ENCODE measurements at regions not wholly inside any gene's neighbourhood (a gene's known extent, or its start where the extent isn't known, plus 50 kb on each side); places are given as distances from the start of the nearest gene placed in this dataset.

DNA sequence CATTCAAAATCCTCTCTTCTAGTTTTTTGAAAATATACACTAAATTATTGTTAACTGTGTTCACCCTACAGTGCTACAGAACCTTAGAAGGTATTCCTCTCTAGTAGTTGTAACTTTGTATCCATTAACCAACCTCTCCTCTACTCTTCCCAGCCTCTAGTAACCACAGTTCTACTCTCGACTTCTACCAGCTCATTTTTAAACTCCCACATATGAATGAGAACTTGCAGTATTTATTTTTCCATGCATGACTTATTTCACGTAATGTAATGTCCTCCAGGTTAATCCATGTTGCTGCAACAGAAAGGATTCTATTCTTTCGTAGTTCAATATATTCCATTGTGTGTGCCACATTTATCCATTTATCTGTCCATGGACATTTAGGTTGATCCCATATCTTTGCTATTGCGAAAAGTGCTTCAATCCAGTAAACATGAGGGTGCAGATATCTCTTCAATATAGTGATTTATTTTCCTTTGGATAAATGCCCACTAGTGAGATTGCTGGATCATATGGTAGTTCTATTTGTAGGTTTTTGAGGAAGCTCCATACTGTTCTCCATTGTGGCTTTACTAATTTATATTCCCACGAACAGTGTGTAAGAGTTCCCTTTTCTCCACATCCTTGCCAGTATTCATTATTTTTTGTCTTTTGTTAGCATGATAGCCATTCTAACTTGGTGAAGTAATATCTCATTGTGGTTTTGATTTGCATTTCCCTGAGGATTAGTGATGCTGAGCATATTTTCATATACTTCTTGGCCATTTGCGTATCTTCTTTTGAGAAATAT, 113.7 kb upstream of the SMAD3 start:
- no peak for DNase-seq (ENCODE audit: extremely low read depth in 1 of 11, low read depth in 9 of 11, low spot score in 4 of 11)

DNA sequence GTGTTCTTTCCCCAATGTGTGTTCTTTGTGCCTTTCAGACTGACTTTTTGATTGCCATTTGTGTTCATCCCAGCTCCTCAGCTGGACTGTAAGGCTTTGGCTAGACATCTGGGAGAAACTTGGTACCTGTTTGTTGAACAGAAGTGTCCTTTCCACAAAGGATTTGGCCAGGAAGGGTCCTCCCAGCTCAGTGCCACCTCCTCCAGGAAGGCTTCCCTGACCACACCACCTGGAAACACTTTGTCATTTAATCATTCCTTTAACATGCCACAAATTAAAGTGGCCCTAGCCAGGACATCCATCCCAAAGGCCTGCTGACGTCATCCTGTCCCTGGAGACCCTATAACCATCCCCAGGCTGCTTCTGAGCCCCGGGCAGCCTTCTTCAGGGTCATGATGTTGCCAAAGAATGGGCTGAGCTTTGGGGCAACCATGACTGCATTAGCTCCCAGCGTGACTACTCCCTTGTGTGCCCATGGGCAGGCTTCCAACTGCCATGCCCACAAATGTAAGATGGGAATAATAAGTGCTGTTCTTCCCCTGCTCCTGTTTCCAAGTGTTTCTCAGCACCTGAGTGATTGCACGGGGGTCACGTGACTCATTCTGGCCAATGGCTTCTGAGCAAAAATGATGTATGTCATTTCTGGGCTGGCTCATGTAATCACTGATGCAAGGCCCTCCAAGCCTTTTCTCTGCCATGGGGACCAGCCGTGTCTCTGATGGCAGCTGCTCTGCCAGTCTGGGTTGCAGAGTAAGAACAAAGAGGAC, 112.5 kb upstream of the SMAD3 start:
- no peak for DNase-seq (ENCODE audit: extremely low read depth in 1 of 11, low read depth in 9 of 11, low spot score in 4 of 11)

DNA sequence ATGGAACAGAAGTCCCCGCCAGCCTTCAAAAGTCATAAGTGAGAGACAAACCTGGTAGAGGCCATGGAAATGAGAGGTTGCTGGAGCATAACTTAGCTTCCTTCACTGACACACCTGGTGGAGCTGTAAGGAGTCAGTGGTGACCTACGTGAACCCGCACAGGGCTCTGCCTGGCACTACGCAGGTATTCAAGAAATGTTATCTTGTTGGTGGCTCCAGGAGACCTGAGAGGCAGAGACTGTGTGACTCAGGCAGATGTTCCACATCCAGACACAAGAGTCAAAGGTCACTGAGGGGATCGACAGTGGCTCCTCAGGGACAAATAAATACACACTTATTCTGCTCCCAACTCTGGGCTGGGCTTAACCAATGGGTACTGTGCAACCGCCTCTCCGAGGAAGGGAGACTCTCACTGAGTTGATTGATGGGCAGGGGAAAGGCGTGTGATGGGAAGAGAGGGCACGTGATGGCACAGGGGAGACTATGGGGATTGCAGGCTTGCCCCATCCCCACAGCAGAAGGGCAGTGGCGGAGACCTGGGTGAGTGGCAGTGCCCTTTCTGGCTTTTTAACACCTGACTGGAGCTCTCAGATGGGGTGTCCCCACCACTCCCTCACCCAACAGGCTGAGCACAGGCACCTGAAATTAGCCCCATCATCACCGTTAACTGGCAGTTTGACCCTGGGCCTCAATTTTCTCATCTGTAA, 111.7 kb upstream of the SMAD3 start:
- no peak for DNase-seq (ENCODE audit: extremely low read depth in 1 of 11, low read depth in 9 of 11, low spot score in 4 of 11)

DNA sequence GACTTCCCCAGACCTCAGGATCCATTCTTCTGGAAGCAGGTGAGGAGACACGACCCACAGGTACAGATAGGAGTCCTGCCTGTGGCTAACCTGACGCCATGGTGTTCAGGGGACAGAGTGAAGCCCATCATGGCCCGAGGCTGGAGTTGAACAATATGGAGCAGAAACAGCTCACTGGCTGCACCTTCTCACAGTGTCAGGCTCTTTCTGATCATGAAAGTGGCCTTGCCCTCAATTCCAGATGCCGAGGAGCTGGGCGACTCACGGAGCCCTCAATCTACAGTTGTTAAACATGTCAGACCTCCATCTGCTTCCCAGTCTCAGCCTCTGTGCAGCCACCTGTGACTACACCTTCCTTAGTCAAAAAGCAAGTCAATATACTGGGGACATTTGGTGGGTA, 110.8 kb upstream of the SMAD3 start:
- DNase-seq (ENCODE audit: extremely low read depth in 1 of 11, low read depth in 9 of 11, low spot score in 4 of 11): no peak

DNA sequence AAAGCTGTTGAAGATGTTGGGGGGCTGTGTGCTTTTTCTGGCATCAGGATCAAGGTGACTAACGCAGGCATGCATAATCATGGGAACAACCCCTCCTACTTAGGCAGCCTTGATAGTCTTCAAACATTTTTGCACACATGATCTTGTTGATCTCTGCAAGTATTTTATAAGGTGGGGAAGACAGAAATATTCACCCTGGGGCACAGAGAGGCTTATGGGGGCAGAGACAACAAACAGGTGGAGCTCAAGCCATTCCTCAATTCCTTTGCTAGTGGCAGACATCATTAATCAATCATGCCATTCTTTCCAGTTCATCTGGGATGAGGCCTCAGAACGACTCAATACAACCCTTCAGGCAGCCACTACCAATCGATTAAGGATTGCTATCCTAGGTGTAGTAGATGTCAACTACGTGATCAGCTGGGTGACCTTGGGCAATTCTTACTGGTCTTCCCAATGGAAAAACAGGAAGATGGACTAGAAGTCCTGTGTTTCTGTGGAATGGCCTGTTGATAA, 110.3 kb upstream of the SMAD3 start:
- DNase-seq (ENCODE audit: extremely low read depth in 1 of 11, low read depth in 9 of 11, low spot score in 4 of 11): no peak

DNA sequence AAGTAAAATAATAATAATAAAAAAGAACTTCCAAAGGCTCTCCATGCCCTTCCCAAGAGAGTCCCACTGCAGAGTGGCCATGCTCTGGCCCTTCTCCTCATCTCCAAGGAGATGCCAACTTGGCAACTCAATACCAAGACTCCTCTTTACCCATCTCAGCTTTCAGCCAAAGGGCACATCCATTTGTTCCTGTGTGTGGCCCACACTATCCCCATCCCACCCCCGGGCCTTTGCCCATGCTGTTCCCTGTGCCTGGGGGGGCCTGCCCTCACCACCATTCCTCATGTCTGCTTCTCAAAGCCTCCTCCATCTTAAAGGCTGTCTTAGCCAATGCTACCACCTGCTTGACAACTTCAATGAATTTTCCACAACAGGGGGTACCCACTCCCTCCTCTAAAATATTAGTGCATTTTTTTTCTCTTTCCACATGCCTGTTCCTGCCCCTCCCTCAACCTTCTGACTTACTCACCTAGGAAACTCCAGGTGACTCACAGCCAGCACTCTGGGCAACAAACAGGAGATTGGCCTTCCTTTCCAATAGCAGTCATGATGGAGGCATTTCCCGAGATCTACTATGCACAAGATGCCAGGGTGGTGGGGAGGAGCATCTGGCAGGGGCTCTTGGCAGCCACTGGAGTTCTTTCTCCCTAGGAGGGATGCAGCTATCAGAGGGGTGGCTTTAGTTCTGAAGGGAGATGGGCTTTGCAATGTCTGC, 109.4 kb upstream of the SMAD3 start:
- DNase-seq (ENCODE audit: extremely low read depth in 1 of 11, low read depth in 9 of 11, low spot score in 4 of 11): no peak

DNA sequence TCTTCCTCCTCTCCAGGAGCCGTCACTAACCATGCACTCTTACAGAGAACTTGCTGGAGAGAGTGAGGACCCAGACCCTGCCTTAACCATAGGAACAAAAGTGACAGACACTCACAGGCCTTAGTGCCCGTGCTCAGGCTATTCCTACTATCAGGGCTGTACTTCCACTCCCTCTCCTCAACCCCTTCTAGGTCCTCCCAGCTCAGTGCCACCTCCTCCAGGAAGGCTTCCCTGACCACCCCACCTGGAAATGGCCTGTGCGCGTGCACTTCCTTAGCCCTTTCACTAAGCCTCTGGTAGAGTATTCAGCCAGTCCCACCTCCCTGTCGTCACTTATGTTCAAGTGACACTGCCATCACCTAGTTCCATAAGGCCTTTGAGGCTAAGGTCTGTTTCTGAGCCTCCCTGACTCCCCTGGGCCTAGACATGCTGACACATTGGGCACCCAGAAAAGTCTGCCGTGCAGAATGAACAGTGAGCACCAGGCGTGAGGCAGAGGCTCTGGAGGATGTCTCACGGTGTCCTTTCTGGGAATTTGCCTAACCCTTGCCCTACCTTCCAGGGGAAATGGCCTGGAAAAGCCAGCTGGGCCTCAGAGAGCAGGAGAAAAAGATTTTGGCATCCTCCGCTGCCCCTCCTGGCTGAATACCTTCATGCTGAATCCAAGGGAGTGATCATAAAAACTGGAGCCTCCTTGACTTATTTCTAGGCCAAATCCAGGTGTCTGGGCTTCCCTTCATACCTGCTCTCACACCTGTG, 108.6 kb upstream of the SMAD3 start:
- no peak for DNase-seq (ENCODE audit: extremely low read depth in 1 of 11, low read depth in 9 of 11, low spot score in 4 of 11)

DNA sequence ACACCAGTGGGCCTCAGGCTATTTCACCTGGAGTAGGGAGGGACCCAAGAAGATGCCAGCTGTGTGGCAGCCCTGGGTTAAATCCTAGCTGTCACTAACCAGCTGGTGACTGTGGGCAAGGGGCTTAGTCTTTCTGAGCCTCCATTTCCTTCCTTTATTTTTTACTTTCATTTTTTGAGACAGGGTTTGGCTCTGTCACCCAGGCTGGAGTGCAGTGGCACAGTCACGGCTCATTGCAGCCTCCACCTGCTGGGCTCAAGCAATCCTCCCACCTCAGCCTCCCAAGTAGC, 108.0 kb upstream of the SMAD3 start:
- DNase-seq (ENCODE audit: extremely low read depth in 1 of 11, low read depth in 9 of 11, low spot score in 4 of 11): no peak

DNA sequence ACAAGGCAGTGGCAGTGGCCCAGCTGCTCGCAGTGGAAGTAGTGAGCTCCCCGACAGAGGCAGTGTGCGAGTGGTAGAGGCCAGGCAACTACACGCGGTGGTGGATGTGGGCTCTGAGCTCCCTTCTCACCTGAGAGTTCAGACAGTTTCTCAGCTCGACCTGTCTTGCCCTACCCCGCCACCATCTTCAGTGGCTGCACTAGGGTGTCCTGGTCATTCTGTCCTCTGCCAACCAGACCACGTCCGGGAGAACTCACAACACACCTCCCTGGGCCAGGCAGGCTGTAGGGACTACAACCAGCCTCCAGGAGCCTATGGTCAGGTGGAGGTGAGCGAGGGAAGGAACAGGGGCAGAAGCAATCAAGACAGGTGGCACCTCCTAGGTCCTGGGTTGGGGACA, 106.3 kb upstream of the SMAD3 start:
- no peak for DNase-seq (ENCODE audit: extremely low read depth in 1 of 11, low read depth in 9 of 11, low spot score in 4 of 11)

DNA sequence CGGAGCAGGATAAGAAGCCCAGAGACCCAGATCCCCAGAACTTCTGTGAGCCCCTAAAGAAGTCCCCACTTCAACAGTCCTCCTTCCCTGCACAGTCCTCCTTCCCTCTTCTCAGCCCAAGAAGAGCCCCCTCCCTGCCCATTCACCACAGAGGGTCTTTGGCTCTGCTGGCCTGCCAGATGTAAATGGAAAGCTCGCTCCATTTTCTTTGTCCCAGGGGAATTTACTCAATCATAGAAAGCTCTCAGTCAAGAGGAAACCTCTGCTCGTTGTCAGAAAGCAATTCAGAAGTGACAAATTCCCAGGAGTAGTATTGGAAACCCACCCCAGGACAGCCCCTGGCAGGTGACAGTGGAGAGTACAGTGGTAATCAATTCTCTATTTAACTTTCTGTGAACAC, 105.5 kb upstream of the SMAD3 start:
- no peak for DNase-seq (ENCODE audit: extremely low read depth in 1 of 11, low read depth in 9 of 11, low spot score in 4 of 11)

DNA sequence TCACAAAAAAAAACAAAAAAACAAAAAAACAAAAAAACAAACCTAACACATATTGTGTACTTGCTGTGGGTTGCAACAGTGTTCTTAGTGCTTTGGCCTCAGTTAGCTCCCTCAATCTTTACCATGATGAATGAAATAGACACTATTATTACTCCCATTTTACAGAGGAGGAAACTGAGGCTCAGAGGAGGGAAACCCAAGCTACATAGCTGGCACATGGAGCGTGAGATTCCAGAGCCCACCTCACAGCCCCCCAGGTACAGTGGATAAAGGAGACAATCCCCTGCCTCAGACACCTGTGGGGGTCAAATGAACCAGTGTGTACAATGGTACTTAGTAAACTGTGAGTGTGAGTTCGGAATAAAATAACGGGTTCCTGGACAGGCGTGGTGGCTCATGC, 104.9 kb upstream of the SMAD3 start:
- no peak for DNase-seq (ENCODE audit: extremely low read depth in 1 of 11, low read depth in 9 of 11, low spot score in 4 of 11)

DNA sequence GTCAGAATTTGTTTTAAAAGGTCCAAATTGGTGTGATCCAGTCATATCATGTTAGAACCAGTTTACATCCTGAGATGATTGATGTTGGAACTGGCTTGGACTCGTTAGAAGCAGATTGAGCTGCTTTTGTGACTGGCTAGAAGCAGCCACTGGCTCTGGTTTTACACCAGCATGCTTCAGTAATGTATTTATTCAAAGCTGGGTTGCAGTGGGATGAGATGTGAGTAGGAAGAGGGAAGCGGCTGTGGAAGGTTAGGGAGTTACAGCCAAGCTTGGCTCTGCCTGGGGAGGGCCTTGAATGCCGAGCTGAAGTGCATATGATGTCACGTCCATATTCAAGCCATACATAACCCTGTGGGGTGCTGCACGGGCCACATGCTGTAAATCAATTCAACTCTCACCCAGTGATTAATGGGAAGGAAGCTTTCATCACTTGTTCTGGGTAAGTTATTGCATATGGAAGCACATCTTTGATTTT, 104.0 kb upstream of the SMAD3 start:
- peak in 1 of 11 donors; percentile 33 for DNase-seq (ENCODE audit: extremely low read depth in 1 of 11, low read depth in 9 of 11, low spot score in 4 of 11)

DNA sequence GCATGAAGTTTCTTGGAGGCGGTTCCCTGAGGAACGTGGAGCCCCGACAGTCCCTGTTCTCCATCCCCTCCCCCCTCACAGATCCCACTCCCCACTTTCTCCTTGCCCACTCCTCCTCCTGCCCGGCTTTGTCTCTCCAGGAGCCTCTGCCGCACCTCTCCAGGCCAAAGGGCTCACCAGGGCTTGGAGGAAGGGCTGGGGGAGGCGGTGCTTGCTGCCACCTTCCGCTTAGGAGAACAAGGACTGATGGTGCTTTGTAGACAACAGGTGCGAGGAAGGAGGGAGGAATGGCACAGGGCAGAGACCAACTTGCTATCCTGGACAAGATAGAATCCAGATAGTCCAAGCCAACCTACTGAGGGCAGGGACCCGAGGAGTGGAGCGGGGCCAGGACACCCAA, 103.5 kb upstream of the SMAD3 start:
- no peak for DNase-seq (ENCODE audit: extremely low read depth in 1 of 11, low read depth in 9 of 11, low spot score in 4 of 11)

DNA sequence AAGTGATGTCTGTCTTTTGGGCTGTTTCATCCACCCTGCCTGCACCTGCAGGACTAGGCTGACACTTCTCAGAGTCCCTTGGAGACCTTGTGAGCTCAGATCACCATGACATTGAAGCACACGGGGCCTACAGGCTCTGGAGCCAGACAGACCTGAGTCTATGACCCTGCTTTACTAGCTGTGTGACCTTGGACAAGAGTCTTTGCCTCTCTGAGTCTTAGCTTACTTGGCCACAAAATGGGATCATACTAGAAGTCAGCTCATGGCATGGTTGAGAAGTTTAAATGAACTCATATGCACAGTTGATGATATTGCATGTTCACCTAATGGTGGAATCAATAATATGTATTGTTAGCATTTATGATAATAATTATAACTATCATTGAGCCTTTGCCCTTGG, 102.9 kb upstream of the SMAD3 start:
- no peak for DNase-seq (ENCODE audit: extremely low read depth in 1 of 11, low read depth in 9 of 11, low spot score in 4 of 11)

DNA sequence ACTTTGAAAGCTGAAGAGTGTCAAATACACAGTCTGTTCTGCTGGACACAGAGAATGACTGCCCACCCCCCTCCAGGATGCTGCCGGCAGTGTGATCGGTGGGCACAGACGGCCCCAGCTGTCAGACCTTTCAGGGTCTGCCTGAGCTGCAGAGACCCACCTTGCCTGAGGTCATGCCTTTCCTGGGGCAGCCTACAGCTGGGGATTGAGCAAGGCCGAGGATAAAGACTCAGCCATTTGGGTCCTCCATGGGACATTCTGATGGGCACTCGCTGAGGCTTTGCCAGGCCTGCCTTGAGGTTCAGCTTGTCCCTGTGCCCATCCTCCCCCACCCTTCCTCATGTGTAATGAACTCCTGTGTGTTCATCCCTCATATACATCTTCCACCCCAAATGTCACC, 102.3 kb upstream of the SMAD3 start:
- DNase-seq (ENCODE audit: extremely low read depth in 1 of 11, low read depth in 9 of 11, low spot score in 4 of 11): no peak

DNA sequence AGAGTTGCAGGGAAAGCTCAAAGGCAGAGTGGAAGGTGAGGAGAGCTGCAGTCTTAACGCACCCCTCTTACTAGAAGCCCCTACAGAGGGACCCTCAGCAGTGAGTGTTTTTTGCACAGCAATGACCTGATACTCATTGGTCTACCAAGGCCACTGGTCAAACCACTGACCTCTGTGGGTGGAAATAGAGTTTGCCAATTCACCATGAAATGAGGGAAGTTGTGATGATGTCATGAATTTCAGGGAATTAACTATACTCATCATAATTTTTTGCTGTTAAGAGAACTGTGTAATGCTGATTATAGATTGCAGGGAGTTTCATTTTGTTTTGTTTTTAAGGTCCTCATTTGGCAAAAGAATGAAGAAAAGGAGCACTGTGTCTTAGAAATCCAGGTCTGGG, 101.7 kb upstream of the SMAD3 start:
- no peak for DNase-seq (ENCODE audit: extremely low read depth in 1 of 11, low read depth in 9 of 11, low spot score in 4 of 11)

DNA sequence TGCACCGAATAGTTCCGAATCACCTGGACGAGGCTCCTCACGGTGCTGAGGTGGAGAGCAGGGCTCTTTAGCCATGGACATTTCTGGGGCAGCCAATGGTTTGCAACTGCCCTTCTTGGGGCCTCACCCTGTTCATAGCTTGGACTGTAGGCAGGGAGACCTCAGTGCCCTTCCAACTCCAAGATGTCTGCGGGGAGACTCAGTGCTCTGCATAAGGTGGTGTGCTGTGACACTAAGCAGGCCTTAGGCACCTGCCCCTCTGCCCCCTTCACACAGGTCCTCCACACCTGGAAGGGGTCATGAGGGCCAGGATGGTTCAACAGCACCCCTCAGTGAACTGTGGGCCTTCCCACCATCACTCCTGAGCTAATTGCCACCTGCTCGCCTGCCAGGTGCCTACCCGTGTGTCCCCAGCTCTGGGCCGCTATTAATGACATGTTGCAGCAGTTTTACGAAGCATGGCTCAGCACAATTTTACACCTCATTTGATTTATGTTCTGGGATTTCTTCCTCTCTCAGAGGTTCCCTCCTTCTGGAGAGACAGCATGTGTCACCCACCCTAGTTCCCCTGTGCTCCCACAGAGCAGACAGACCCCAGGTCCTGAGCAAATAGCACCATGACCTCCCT, 101.2 kb upstream of the SMAD3 start:
- DNase-seq (ENCODE audit: extremely low read depth in 1 of 11, low read depth in 9 of 11, low spot score in 4 of 11): no peak

DNA sequence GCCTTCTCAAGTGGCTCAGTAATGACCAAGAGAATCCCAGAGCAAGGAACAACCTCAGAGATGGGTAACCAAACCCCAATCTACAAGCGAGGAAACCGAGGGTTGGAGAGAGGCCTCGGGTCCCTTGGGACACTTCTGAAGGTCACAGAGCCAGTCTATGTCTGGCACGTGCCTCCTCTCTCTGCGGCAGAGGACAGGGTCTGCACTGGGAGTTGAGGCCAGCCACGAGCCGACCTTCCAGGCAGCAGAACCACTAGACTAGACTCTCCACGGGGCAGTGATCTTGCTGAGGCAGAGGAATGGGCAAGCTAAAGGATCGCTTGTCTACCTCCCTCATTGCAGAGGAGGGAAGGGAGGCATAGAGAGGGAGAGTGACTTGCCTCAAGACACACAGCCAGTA, 100.6 kb upstream of the SMAD3 start:
- DNase-seq (ENCODE audit: extremely low read depth in 1 of 11, low read depth in 9 of 11, low spot score in 4 of 11): no peak

Data from renal cortex interstitium (tissue), 11 donors.